MM.1S (cell line): ENCODE measurements at regions not wholly inside any gene's neighbourhood (a gene's known extent, or its start where the extent isn't known, plus 50 kb on each side); places are given as distances from the start of the nearest gene placed in this dataset.

Source experiments
- CTCF ChIP-seq: fragments of 300-600 bp; sonication (generic); IDR thresholded peaks from 2 replicates; pipeline ENCODE4 v1.5.1; 2016; ENCODE audit warnings: antibody characterized with exemption, low read length, mixed read lengths
- EZH2 ChIP-seq: fragments of 300-600 bp; sonication (generic); optimal IDR thresholded peaks from 2 replicates; pipeline ENCODE3; 2017; ENCODE audit warnings: low read depth, mild to moderate bottlenecking, antibody characterized with exemption, low read length, mixed read lengths
- EZH2phosphoT487 ChIP-seq: fragments of 300-600 bp; sonication (generic); IDR thresholded peaks from 2 replicates; pipeline ENCODE4 v1.6.1; 2018; ENCODE audit warnings: antibody characterized with exemption, low read length

GRCh38 chr12:39006286-39006685 lies 100.9 kb upstream of the CPNE8 start:
- TF ChIP-seq CTCF (no peak), EZH2 (no peak), EZH2phosphoT487 (no peak)
